GM23338 (cell line): ENCODE measurements at regions not wholly inside any gene's neighbourhood (a gene's known extent, or its start where the extent isn't known, plus 50 kb on each side); places are given as distances from the start of the nearest gene placed in this dataset.

Source experiments
- ATAC-seq: fragments of 200-7000 bp; cut with Tn5 transposase; 3 replicates; pipeline ENCODE4 v1.9.1; 2020
- DNase-seq: peaks from one replicate; pipeline ENCODE4 v3.0.0-alpha.2; 2015; ENCODE audit warnings: low spot score
- H2AFZ ChIP-seq: fragments of 200-600 bp; sonication (generic); 2 replicates; pipeline ENCODE4 v1.8.0; 2016; ENCODE audit warnings: antibody characterized with exemption, mild to moderate bottlenecking, moderate library complexity
- H3F3A ChIP-seq: fragments of 200-600 bp; sonication (generic); replicated peaks from 2 replicates; pipeline ENCODE4 v1.8.0; 2017; ENCODE audit warnings: antibody characterized with exemption, mixed run types, low read depth
- H3K27ac ChIP-seq: fragments of 200-600 bp; sonication (generic); 2 replicates; pipeline ENCODE4 v1.6.1; 2016; ENCODE audit warnings: low read depth
- H3K27me3 ChIP-seq: fragments of 200-600 bp; sonication (generic); 2 replicates; pipeline ENCODE4 v1.8.0; 2016; ENCODE audit warnings: mild to moderate bottlenecking, mixed run types, moderate library complexity; ENCODE audit not compliant: insufficient read depth
- H3K36me3 ChIP-seq: fragments of 200-600 bp; sonication (generic); 2 replicates; pipeline ENCODE4 v1.8.0; 2016; ENCODE audit warnings: mild to moderate bottlenecking; ENCODE audit not compliant: insufficient read depth
- H3K4me1 ChIP-seq: fragments of 200-600 bp; sonication (generic); 2 replicates; pipeline ENCODE4 v1.8.0; 2016; ENCODE audit warnings: mild to moderate bottlenecking, moderate library complexity; ENCODE audit not compliant: insufficient read depth
- H3K4me2 ChIP-seq: fragments of 200-600 bp; sonication (generic); 2 replicates; pipeline ENCODE4 v1.7.1; 2017; ENCODE audit warnings: mixed run types
- H3K4me3 ChIP-seq: fragments of 200-600 bp; sonication (generic); 2 replicates; pipeline ENCODE4 v1.6.1; 2016; ENCODE audit warnings: mixed run types
- H3K79me2 ChIP-seq: fragments of 200-600 bp; sonication (generic); replicated peaks from 2 replicates; pipeline ENCODE4 v1.8.0; 2017; ENCODE audit warnings: mild to moderate bottlenecking; ENCODE audit not compliant: insufficient read depth
- H3K9me2 ChIP-seq: fragments of 200-600 bp; sonication (generic); 2 replicates; pipeline ENCODE4 v1.8.0; 2017; ENCODE audit not compliant: insufficient read depth
- H4K20me1 ChIP-seq: fragments of 200-600 bp; sonication (generic); replicated peaks from 2 replicates; pipeline ENCODE4 v1.8.0; 2017; ENCODE audit warnings: mild to moderate bottlenecking; ENCODE audit not compliant: insufficient read depth
- H3K27ac Mint-ChIP-seq: 2 replicates; pipeline ENCODE4 v1.8.0; 2020; ENCODE audit warnings: inconsistent platforms, mild to moderate bottlenecking, moderate library complexity, mixed read lengths
- H3K27me3 Mint-ChIP-seq: 3 replicates; pipeline ENCODE4 v1.8.0; 2022; ENCODE audit warnings: low read depth, mild to moderate bottlenecking, moderate library complexity, mixed read lengths, inconsistent platforms; ENCODE audit not compliant: insufficient read depth, poor library complexity
- H3K36me3 Mint-ChIP-seq: 3 replicates; pipeline ENCODE4 v1.8.0; 2021; ENCODE audit warnings: low read depth, mild to moderate bottlenecking, inconsistent platforms, moderate library complexity, mixed read lengths
- H3K4me1 Mint-ChIP-seq: 3 replicates; pipeline ENCODE4 v1.8.0; 2020; ENCODE audit warnings: mild to moderate bottlenecking, inconsistent platforms, mixed read lengths
- H3K4me3 Mint-ChIP-seq: 3 replicates; pipeline ENCODE4 v1.8.0; 2021; ENCODE audit warnings: moderate library complexity, mild to moderate bottlenecking, inconsistent platforms, mixed read lengths
- H3K9me3 Mint-ChIP-seq: 3 replicates; pipeline ENCODE4 v1.8.0; 2020; ENCODE audit warnings: moderate library complexity, mild to moderate bottlenecking, inconsistent platforms, mixed read lengths
- CREB1 ChIP-seq: fragments of 250-450 bp; sonication (Bioruptor Pico); IDR thresholded peaks from 2 replicates; pipeline ENCODE4 v1.5.0; 2020; ENCODE audit warnings: low read depth, mild to moderate bottlenecking, moderate library complexity
- CTCF ChIP-seq, 2 experiments: fragments of 200-600 bp in 1 of 2; sonication (generic) in 1 of 2; conservative IDR thresholded peaks; 2 replicates each; pipeline versions ENCODE4 v1.5.1 to v1.6.1; 2016 to 2017; ENCODE audit warnings: antibody characterized with exemption in 2 of 2, low read depth in 2 of 2, mild to moderate bottlenecking in 2 of 2, moderate library complexity in 1 of 2
- ETS1 ChIP-seq: IDR thresholded peaks from 2 replicates; pipeline ENCODE4 v1.6.1; 2016; ENCODE audit warnings: antibody characterized with exemption
- EZH2 ChIP-seq: fragments of 200-600 bp; sonication (generic); IDR thresholded peaks from one replicate; pipeline ENCODE4 v1.8.0; 2017; ENCODE audit warnings: antibody characterized with exemption, mild to moderate bottlenecking, low read depth; ENCODE audit not compliant: unreplicated experiment
- EZH2phosphoT487 ChIP-seq: fragments of 200-600 bp; sonication (generic); IDR thresholded peaks from one replicate; pipeline ENCODE4 v1.8.1; 2018; ENCODE audit warnings: antibody characterized with exemption; ENCODE audit not compliant: unreplicated experiment
- JUNB ChIP-seq: IDR thresholded peaks from one replicate; pipeline ENCODE4 v1.6.1; 2016; ENCODE audit warnings: antibody characterized with exemption; ENCODE audit not compliant: unreplicated experiment
- NANOG ChIP-seq: IDR thresholded peaks from 2 replicates; pipeline ENCODE4 v1.6.1; 2016; ENCODE audit warnings: antibody characterized with exemption, borderline replicate concordance
- ZNF331 ChIP-seq: fragments of 250-450 bp; sonication (Bioruptor Pico); IDR thresholded peaks from 2 replicates; pipeline ENCODE4 v1.5.0; 2020; ENCODE audit warnings: low read depth, mild to moderate bottlenecking, moderate library complexity
- ZNF462 ChIP-seq: fragments of 250-450 bp; sonication (Bioruptor Pico); IDR thresholded peaks from 2 replicates; pipeline ENCODE4 v1.5.0; 2020; ENCODE audit warnings: mild to moderate bottlenecking, moderate library complexity
- TF ChIP-seq, protein P1 (sequence below): IDR thresholded peaks from one replicate; pipeline ENCODE4 v1.6.1; 2018; ENCODE audit warnings: antibody characterized with exemption; ENCODE audit not compliant: unreplicated experiment

DNA sequence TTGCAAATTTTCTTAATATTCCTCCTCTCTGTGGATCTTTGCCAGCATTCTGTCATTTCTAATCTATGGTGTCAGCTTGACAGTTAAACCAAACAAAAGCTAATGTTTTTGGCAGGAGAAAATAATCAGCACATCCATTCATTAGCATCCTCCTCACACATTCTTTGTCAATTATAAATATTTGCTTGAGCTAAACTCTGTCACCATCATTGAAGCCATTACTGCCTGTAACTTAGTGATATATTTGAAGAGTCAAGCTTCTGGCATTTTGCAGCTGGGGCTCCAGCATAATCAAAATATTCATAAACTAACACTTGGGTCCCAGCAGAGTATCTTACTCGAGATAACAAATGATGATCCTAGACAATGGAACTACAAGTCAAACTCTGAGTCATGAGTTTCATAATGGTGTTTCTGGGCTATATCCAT, 126.1 kb downstream of the EIF4E start (continued):
- TF ChIP-seq ZNF462 = no peak
- no peak for TF ChIP-seq ETS1
- no peak for TF ChIP-seq ZNF331 (CRISPR knock-in tag)
- TF ChIP-seq EZH2phosphoT487 = no peak
- TF ChIP-seq CREB1 (CRISPR knock-in tag) = no peak
- no peak for TF ChIP-seq EZH2

DNA sequence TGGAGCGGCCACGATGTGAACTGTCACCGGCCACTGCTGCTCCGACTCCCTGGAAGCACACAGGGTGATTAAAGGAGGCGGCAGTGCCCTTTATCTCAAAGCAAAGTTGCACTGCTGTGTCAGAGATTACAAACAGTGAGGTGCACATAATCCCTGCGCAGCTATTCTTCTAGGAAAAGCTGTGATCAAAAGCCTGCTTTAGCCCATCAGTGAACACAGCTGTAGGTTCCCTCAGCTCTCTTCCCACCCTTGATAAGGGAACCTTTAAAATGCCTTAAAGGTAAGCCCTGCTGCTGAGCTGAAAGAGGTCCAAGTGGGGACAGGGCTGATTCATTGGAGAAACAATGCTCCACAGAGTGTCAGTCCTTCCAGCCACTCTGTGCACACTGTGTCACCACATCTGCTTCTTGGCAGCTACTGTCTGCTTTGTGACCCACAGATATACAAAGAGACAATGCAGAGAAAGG, 127.6 kb downstream of the EIF4E start:
- Histone ChIP-seq H3F3A (no peaks in the 10 kb centered on the region), H3K9me2 (peaks cover 4% of the 10 kb centered on the region; the same call in 1 of the 2 replicates), H3K4me2 (no peak overlapping the region), H3K4me1 (peaks cover 10% of the 10 kb centered on the region), H3K27me3 (no peaks in the 10 kb centered on the region), H2AFZ (0 out of 2 replicates have a peak overlapping the region, but pooled peaks have one; percentile 59), H3K4me3 (no peak overlapping the region), H3K36me3 (no peaks in the 10 kb centered on the region), H3K27ac (no peak overlapping the region), H4K20me1 (no peaks in the 10 kb centered on the region), H3K79me2 (no peaks in the 10 kb centered on the region)
- Mint-ChIP-seq H3K9me3 (no peaks in the 10 kb centered on the region; the same call in 2 of the 3 replicates), H3K4me3 (no peak overlapping the region), H3K4me1 (peaks cover 7% of the 10 kb centered on the region; the same call in 2 of the 3 replicates), H3K36me3 (no peaks in the 10 kb centered on the region), H3K27me3 (peaks cover 9% of the 10 kb centered on the region), H3K27ac (no peak overlapping the region)
- no peak for ATAC-seq
- DNase-seq = no peak
- no peak for TF ChIP-seq ZNF331 (CRISPR knock-in tag)
- no peak for TF ChIP-seq CREB1 (CRISPR knock-in tag)
- TF ChIP-seq, protein P1, sequence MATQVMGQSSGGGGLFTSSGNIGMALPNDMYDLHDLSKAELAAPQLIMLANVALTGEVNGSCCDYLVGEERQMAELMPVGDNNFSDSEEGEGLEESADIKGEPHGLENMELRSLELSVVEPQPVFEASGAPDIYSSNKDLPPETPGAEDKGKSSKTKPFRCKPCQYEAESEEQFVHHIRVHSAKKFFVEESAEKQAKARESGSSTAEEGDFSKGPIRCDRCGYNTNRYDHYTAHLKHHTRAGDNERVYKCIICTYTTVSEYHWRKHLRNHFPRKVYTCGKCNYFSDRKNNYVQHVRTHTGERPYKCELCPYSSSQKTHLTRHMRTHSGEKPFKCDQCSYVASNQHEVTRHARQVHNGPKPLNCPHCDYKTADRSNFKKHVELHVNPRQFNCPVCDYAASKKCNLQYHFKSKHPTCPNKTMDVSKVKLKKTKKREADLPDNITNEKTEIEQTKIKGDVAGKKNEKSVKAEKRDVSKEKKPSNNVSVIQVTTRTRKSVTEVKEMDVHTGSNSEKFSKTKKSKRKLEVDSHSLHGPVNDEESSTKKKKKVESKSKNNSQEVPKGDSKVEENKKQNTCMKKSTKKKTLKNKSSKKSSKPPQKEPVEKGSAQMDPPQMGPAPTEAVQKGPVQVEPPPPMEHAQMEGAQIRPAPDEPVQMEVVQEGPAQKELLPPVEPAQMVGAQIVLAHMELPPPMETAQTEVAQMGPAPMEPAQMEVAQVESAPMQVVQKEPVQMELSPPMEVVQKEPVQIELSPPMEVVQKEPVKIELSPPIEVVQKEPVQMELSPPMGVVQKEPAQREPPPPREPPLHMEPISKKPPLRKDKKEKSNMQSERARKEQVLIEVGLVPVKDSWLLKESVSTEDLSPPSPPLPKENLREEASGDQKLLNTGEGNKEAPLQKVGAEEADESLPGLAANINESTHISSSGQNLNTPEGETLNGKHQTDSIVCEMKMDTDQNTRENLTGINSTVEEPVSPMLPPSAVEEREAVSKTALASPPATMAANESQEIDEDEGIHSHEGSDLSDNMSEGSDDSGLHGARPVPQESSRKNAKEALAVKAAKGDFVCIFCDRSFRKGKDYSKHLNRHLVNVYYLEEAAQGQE = no peak
- no peak for TF ChIP-seq EZH2phosphoT487
- TF ChIP-seq JUNB = no peak
- no peak for TF ChIP-seq NANOG
- no peak for TF ChIP-seq CTCF (conservative IDR thresholded peaks at IDR 0.05; ENCODE audit: low read depth in 2 of 2)
